Smooth muscle cell (in vitro differentiated cells): ENCODE measurements at regions not wholly inside any gene's neighbourhood (a gene's known extent, or its start where the extent isn't known, plus 50 kb on each side); places are given as distances from the start of the nearest gene placed in this dataset.

Source experiments
- DNase-seq: peaks from one replicate; lab custom pipeline; 2025; ENCODE audit not compliant: unreplicated experiment; lab: John Stamatoyannopoulos, UW
- H2AFZ ChIP-seq: fragments of 200-600 bp; sonication (generic); 2 replicates; pipeline ENCODE4 v1.6.0; 2016; ENCODE audit warnings: antibody characterized with exemption, low read depth, mild to moderate bottlenecking
- H3F3A ChIP-seq: fragments of 200-600 bp; sonication (generic); 2 replicates; pipeline ENCODE4 v1.6.0; 2017; ENCODE audit warnings: antibody characterized with exemption, low read depth
- H3K27ac ChIP-seq: fragments of 200-600 bp; sonication (generic); 2 replicates; pipeline ENCODE4 v1.5.1; 2016; ENCODE audit warnings: low read depth, mild to moderate bottlenecking
- H3K27me3 ChIP-seq: fragments of 200-600 bp; sonication (generic); 2 replicates; pipeline ENCODE4 v1.6.1; 2016; ENCODE audit warnings: low read depth, mild to moderate bottlenecking
- H3K36me3 ChIP-seq: fragments of 200-600 bp; sonication (generic); 2 replicates; pipeline ENCODE4 v1.5.1; 2016; ENCODE audit warnings: low read depth
- H3K4me1 ChIP-seq: fragments of 200-600 bp; sonication (generic); 2 replicates; pipeline ENCODE4 v1.5.1; 2016; ENCODE audit warnings: low read depth
- H3K4me2 ChIP-seq: fragments of 200-600 bp; sonication (generic); 2 replicates; pipeline ENCODE4 v1.6.0; 2016; ENCODE audit warnings: mild to moderate bottlenecking
- H3K4me3 ChIP-seq: fragments of 200-600 bp; sonication (generic); 2 replicates; pipeline ENCODE4 v1.5.1; 2016; ENCODE audit warnings: mild to moderate bottlenecking
- H3K79me2 ChIP-seq: fragments of 200-600 bp; sonication (generic); 2 replicates; pipeline ENCODE4 v1.6.0; 2016; ENCODE audit warnings: low read depth, mild to moderate bottlenecking
- H3K9ac ChIP-seq: fragments of 200-600 bp; sonication (generic); 2 replicates; pipeline ENCODE4 v1.6.0; 2016; ENCODE audit warnings: low read depth
- H3K9me3 ChIP-seq: fragments of 200-600 bp; sonication (generic); replicated peaks from 2 replicates; pipeline ENCODE4 v1.5.1; 2016; ENCODE audit warnings: low read depth
- H4K20me1 ChIP-seq: fragments of 200-600 bp; sonication (generic); 2 replicates; pipeline ENCODE4 v1.6.0; 2016; ENCODE audit warnings: low read depth
- CTCF ChIP-seq: fragments of 200-600 bp; sonication (generic); IDR thresholded peaks from 2 replicates; pipeline ENCODE4 v1.5.1; 2017; ENCODE audit warnings: borderline replicate concordance, mild to moderate bottlenecking, antibody characterized with exemption; ENCODE audit not compliant: insufficient read depth, poor library complexity, severe bottlenecking
- WGBS: methylation state at CpG from one replicate; pipeline ENCODE4 v1.1.7; 2016; ENCODE audit warnings: low lambda C conversion rate; 5-methylcytosine and 5-hydroxymethylcytosine counted together

- H3K79me2 ChIP-seq, result peaks cover 1% of the 10 kb centered on the region
- H2AFZ ChIP-seq, result no peak overlapping the region
- H3K4me3 ChIP-seq, result no peak overlapping the region
- no peak for TF ChIP-seq CTCF
- H3K4me1 ChIP-seq, result peaks cover 52% of the 10 kb centered on the region
- H3K27ac ChIP-seq, result no peak overlapping the region
- no peak overlapping the region for H3K9ac ChIP-seq
- H3K4me2 ChIP-seq, result no peak overlapping the region
- peaks cover 21% of the 10 kb centered on the region for H3F3A ChIP-seq
- H4K20me1 ChIP-seq, result no peaks in the 10 kb centered on the region
- no peaks in the 10 kb centered on the region for H3K27me3 ChIP-seq
- no peaks in the 10 kb centered on the region for H3K9me3 ChIP-seq
- DNase-seq, result no peak
- WGBS, result 90% methylated on average over 3 of the region's 3 CpGs
- no peaks in the 10 kb centered on the region for H3K36me3 ChIP-seq
Measured at GRCh38 chr12:43108656-43109055, 443.3 kb downstream of the ADAMTS20 start.

GRCh38 chr12:43107026-43107775 lies 444.8 kb downstream of the ADAMTS20 start:
- no peak for DNase-seq
- Histone ChIP-seq H3K4me1 (peaks cover 57% of the 10 kb centered on the region), H3K79me2 (no peaks in the 10 kb centered on the region), H3F3A (peaks cover 29% of the 10 kb centered on the region), H3K27me3 (no peaks in the 10 kb centered on the region), H3K4me2 (peak overlapping the region; percentile 18), H3K4me3 (no peak overlapping the region), H3K36me3 (no peaks in the 10 kb centered on the region), H4K20me1 (no peaks in the 10 kb centered on the region), H3K9me3 (no peaks in the 10 kb centered on the region), H2AFZ (peak overlapping the region; percentile 63), H3K9ac (no peak overlapping the region), H3K27ac (peak overlapping the region; percentile 70)
- WGBS, result 83% methylated on average over 2 of the region's 2 CpGs
- TF ChIP-seq CTCF, result no peak

GRCh38 chr12:43106355-43106754 lies 445.6 kb downstream of the ADAMTS20 start:
- 51% methylated on average over 3 of the region's 3 CpGs for WGBS

More at GRCh38 chr12:43106355-43106754, 445.6 kb downstream of the ADAMTS20 start:
- no peaks in the 10 kb centered on the region for H3K79me2 ChIP-seq
- no peaks in the 10 kb centered on the region for H3K9me3 ChIP-seq
- H3K4me3 ChIP-seq, result no peak overlapping the region
- no peaks in the 10 kb centered on the region for H4K20me1 ChIP-seq
- DNase-seq, result no peak
- peaks cover 29% of the 10 kb centered on the region for H3F3A ChIP-seq
- H3K4me1 ChIP-seq, result peaks cover 48% of the 10 kb centered on the region
- TF ChIP-seq CTCF, result no peak
- H3K9ac ChIP-seq, result no peak overlapping the region
- peak overlapping the region; percentile 42 for H3K4me2 ChIP-seq
- no peaks in the 10 kb centered on the region for H3K36me3 ChIP-seq
- H2AFZ ChIP-seq, result peak overlapping the region; percentile 63
- peak overlapping the region; percentile 70 for H3K27ac ChIP-seq
- H3K27me3 ChIP-seq, result no peaks in the 10 kb centered on the region
